ENCODE measurements at regions not wholly inside any gene's neighbourhood (a gene's known extent, or its start where the extent isn't known, plus 50 kb on each side); places are given as distances from the start of the nearest gene placed in this dataset.

- TF ChIP-seq CTCF (IDR thresholded peaks at IDR 0.05; ENCODE audit: low read depth, low read length, missing control alignments): no peak
Observed at GRCh38 chr1:106984801-106985200, 71.7 kb upstream of the PRMT6 start.

GRCh38 chr1:106986603-106987002 is 69.9 kb upstream of the PRMT6 start:
- TF ChIP-seq CTCF (IDR thresholded peaks at IDR 0.05; ENCODE audit: low read depth, low read length, missing control alignments): no peak
- DNase-seq (ENCODE audit: extremely low read depth, low read depth): no peak
- no peak overlapping the region for H3K4me3 ChIP-seq (replicated peaks; ENCODE audit: low read depth, low read length)

More at GRCh38 chr1:106984801-106985200, 71.7 kb upstream of the PRMT6 start:
- DNase-seq (ENCODE audit: extremely low read depth, low read depth): no peak
- no peak overlapping the region for H3K4me3 ChIP-seq (replicated peaks; ENCODE audit: low read depth, low read length)

- DNase-seq (ENCODE audit: extremely low read depth, low read depth): no peak
- H3K4me3 ChIP-seq (replicated peaks; ENCODE audit: low read depth, low read length): no peak overlapping the region
- TF ChIP-seq CTCF (IDR thresholded peaks at IDR 0.05; ENCODE audit: low read depth, low read length, missing control alignments): no peak
Observed at GRCh38 chr1:106995970-106996369, 60.5 kb upstream of the PRMT6 start.

GRCh38 chr1:106998431-106999002 is 58.0 kb upstream of the PRMT6 start:
- H3K4me3 ChIP-seq (replicated peaks; ENCODE audit: low read depth, low read length): no peak overlapping the region
- no peak for DNase-seq (ENCODE audit: extremely low read depth, low read depth)
- no peak for TF ChIP-seq CTCF (IDR thresholded peaks at IDR 0.05; ENCODE audit: low read depth, low read length, missing control alignments)

GRCh38 chr1:107000902-107001301 is 55.6 kb upstream of the PRMT6 start:
- no peak overlapping the region for H3K4me3 ChIP-seq (replicated peaks; ENCODE audit: low read depth, low read length)
- TF ChIP-seq CTCF (IDR thresholded peaks at IDR 0.05; ENCODE audit: low read depth, low read length, missing control alignments): no peak
- DNase-seq (ENCODE audit: extremely low read depth, low read depth): no peak

GRCh38 chr1:107003972-107004371 is 52.5 kb upstream of the PRMT6 start:
- no peak for DNase-seq (ENCODE audit: extremely low read depth, low read depth)
- TF ChIP-seq CTCF (IDR thresholded peaks at IDR 0.05; ENCODE audit: low read depth, low read length, missing control alignments): no peak
- no peak overlapping the region for H3K4me3 ChIP-seq (replicated peaks; ENCODE audit: low read depth, low read length)

- DNase-seq (ENCODE audit: extremely low read depth, low read depth): no peak
- H3K4me3 ChIP-seq (replicated peaks; ENCODE audit: low read depth, low read length): no peak overlapping the region
- no peak for TF ChIP-seq CTCF (IDR thresholded peaks at IDR 0.05; ENCODE audit: low read depth, low read length, missing control alignments)
Observed at GRCh38 chr1:107004421-107004820, 52.1 kb upstream of the PRMT6 start.
